ENCODE measurements at regions not wholly inside any gene's neighbourhood (a gene's known extent, or its start where the extent isn't known, plus 50 kb on each side); places are given as distances from the start of the nearest gene placed in this dataset.
"Not testable (repeated sequence)": the region's sequence is repeated elsewhere in the genome, so short reads cannot be mapped to it uniquely, and the experiment has no call there.

- DNase-seq; H3K36me3 ChIP-seq (replicated peaks); in situ Hi-C loops (cut with HindIII; ENCODE audit: low pct_ligation_motif_present, low sequenced_read_pairs); H3K27ac ChIP-seq; H3K4me3 ChIP-seq (ENCODE audit: low read depth, low read length); H3K27me3 ChIP-seq (replicated peaks): not testable (repeated sequence)
Measured at GRCh38 chr1:149338221-149338691, 136.6 kb upstream of the NBPF19 start.

- H3K27me3 ChIP-seq (replicated peaks); DNase-seq; in situ Hi-C loops (cut with HindIII; ENCODE audit: low pct_ligation_motif_present, low sequenced_read_pairs); H3K4me3 ChIP-seq (ENCODE audit: low read depth, low read length); H3K36me3 ChIP-seq (replicated peaks); H3K27ac ChIP-seq: not testable (repeated sequence)
Measured at GRCh38 chr1:149338698-149339097, 136.1 kb upstream of the NBPF19 start.

- not testable (repeated sequence) for H3K36me3 ChIP-seq (replicated peaks)
Measured at GRCh38 chr1:149349448-149349847, 125.4 kb upstream of the NBPF19 start.

GRCh38 chr1:149352205-149352604 is 122.6 kb upstream of the NBPF19 start:
- in situ Hi-C loops (cut with HindIII; ENCODE audit: low pct_ligation_motif_present, low sequenced_read_pairs); DNase-seq; H3K36me3 ChIP-seq (replicated peaks); H3K4me3 ChIP-seq (ENCODE audit: low read depth, low read length); H3K27ac ChIP-seq; H3K27me3 ChIP-seq (replicated peaks): not testable (repeated sequence)

More at GRCh38 chr1:149349448-149349847, 125.4 kb upstream of the NBPF19 start:
- H3K27ac ChIP-seq; H3K27me3 ChIP-seq (replicated peaks); DNase-seq; in situ Hi-C loops (cut with HindIII; ENCODE audit: low pct_ligation_motif_present, low sequenced_read_pairs); H3K4me3 ChIP-seq (ENCODE audit: low read depth, low read length): not testable (repeated sequence)

- H3K36me3 ChIP-seq (replicated peaks); H3K27ac ChIP-seq; in situ Hi-C loops (cut with HindIII; ENCODE audit: low pct_ligation_motif_present, low sequenced_read_pairs); H3K4me3 ChIP-seq (ENCODE audit: low read depth, low read length); H3K27me3 ChIP-seq (replicated peaks); DNase-seq: not testable (repeated sequence)
Measured at GRCh38 chr1:149354579-149354978, 120.3 kb upstream of the NBPF19 start.

- DNase-seq; in situ Hi-C loops (cut with HindIII; ENCODE audit: low pct_ligation_motif_present, low sequenced_read_pairs); H3K27me3 ChIP-seq (replicated peaks); H3K27ac ChIP-seq; H3K4me3 ChIP-seq (ENCODE audit: low read depth, low read length); H3K36me3 ChIP-seq (replicated peaks): not testable (repeated sequence)
Measured at GRCh38 chr1:149355748-149356147, 119.1 kb upstream of the NBPF19 start.

- H3K4me3 ChIP-seq (ENCODE audit: low read depth, low read length); H3K27me3 ChIP-seq (replicated peaks); H3K27ac ChIP-seq; DNase-seq; H3K36me3 ChIP-seq (replicated peaks); in situ Hi-C loops (cut with HindIII; ENCODE audit: low pct_ligation_motif_present, low sequenced_read_pairs): not testable (repeated sequence)
Measured at GRCh38 chr1:149356152-149356551, 118.7 kb upstream of the NBPF19 start.

GRCh38 chr1:149360351-149360750 is 114.5 kb upstream of the NBPF19 start:
- H3K36me3 ChIP-seq (replicated peaks); H3K4me3 ChIP-seq (ENCODE audit: low read depth, low read length); H3K27ac ChIP-seq; DNase-seq; in situ Hi-C loops (cut with HindIII; ENCODE audit: low pct_ligation_motif_present, low sequenced_read_pairs); H3K27me3 ChIP-seq (replicated peaks): not testable (repeated sequence)

GRCh38 chr1:149361310-149361709 is 113.5 kb upstream of the NBPF19 start:
- H3K36me3 ChIP-seq (replicated peaks); H3K27ac ChIP-seq; in situ Hi-C loops (cut with HindIII; ENCODE audit: low pct_ligation_motif_present, low sequenced_read_pairs); H3K4me3 ChIP-seq (ENCODE audit: low read depth, low read length); H3K27me3 ChIP-seq (replicated peaks); DNase-seq: not testable (repeated sequence)

- H3K27ac ChIP-seq; in situ Hi-C loops (cut with HindIII; ENCODE audit: low pct_ligation_motif_present, low sequenced_read_pairs); H3K4me3 ChIP-seq (ENCODE audit: low read depth, low read length); H3K27me3 ChIP-seq (replicated peaks); H3K36me3 ChIP-seq (replicated peaks); DNase-seq: not testable (repeated sequence)
Measured at GRCh38 chr1:149364188-149364981, 110.5 kb upstream of the NBPF19 start.

- H3K27me3 ChIP-seq (replicated peaks); H3K27ac ChIP-seq; H3K4me3 ChIP-seq (ENCODE audit: low read depth, low read length); in situ Hi-C loops (cut with HindIII; ENCODE audit: low pct_ligation_motif_present, low sequenced_read_pairs); H3K36me3 ChIP-seq (replicated peaks); DNase-seq: not testable (repeated sequence)
Measured at GRCh38 chr1:149366402-149366801, 108.4 kb upstream of the NBPF19 start.

- in situ Hi-C loops (cut with HindIII; ENCODE audit: low pct_ligation_motif_present, low sequenced_read_pairs); DNase-seq: not testable (repeated sequence)
Measured at GRCh38 chr1:149367472-149368044, 107.3 kb upstream of the NBPF19 start.

GRCh38 chr1:149368337-149368736 is 106.5 kb upstream of the NBPF19 start:
- H3K4me3 ChIP-seq (ENCODE audit: low read depth, low read length); in situ Hi-C loops (cut with HindIII; ENCODE audit: low pct_ligation_motif_present, low sequenced_read_pairs): not testable (repeated sequence)

More at GRCh38 chr1:149367472-149368044, 107.3 kb upstream of the NBPF19 start:
- H3K4me3 ChIP-seq (ENCODE audit: low read depth, low read length); H3K36me3 ChIP-seq (replicated peaks); H3K27me3 ChIP-seq (replicated peaks); H3K27ac ChIP-seq: not testable (repeated sequence)

GRCh38 chr1:149369081-149369480 is 105.8 kb upstream of the NBPF19 start:
- DNase-seq; H3K27me3 ChIP-seq (replicated peaks); in situ Hi-C loops (cut with HindIII; ENCODE audit: low pct_ligation_motif_present, low sequenced_read_pairs); H3K4me3 ChIP-seq (ENCODE audit: low read depth, low read length); H3K27ac ChIP-seq; H3K36me3 ChIP-seq (replicated peaks): not testable (repeated sequence)

More at GRCh38 chr1:149368337-149368736, 106.5 kb upstream of the NBPF19 start:
- not testable (repeated sequence) for H3K27me3 ChIP-seq (replicated peaks); H3K27ac ChIP-seq; H3K36me3 ChIP-seq (replicated peaks); DNase-seq

- H3K27me3 ChIP-seq (replicated peaks); H3K27ac ChIP-seq; H3K4me3 ChIP-seq (ENCODE audit: low read depth, low read length); DNase-seq; H3K36me3 ChIP-seq (replicated peaks); in situ Hi-C loops (cut with HindIII; ENCODE audit: low pct_ligation_motif_present, low sequenced_read_pairs): not testable (repeated sequence)
Measured at GRCh38 chr1:149371955-149372354, 102.9 kb upstream of the NBPF19 start.
